ENCODE measurements at regions not wholly inside any gene's neighbourhood (a gene's known extent, or its start where the extent isn't known, plus 50 kb on each side); places are given as distances from the start of the nearest gene placed in this dataset.

GRCh38 chr9:78622126-78622525, 325.2 kb downstream of the PSAT1 start:
- TF ChIP-seq, protein P1, sequence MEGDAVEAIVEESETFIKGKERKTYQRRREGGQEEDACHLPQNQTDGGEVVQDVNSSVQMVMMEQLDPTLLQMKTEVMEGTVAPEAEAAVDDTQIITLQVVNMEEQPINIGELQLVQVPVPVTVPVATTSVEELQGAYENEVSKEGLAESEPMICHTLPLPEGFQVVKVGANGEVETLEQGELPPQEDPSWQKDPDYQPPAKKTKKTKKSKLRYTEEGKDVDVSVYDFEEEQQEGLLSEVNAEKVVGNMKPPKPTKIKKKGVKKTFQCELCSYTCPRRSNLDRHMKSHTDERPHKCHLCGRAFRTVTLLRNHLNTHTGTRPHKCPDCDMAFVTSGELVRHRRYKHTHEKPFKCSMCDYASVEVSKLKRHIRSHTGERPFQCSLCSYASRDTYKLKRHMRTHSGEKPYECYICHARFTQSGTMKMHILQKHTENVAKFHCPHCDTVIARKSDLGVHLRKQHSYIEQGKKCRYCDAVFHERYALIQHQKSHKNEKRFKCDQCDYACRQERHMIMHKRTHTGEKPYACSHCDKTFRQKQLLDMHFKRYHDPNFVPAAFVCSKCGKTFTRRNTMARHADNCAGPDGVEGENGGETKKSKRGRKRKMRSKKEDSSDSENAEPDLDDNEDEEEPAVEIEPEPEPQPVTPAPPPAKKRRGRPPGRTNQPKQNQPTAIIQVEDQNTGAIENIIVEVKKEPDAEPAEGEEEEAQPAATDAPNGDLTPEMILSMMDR (conservative IDR thresholded peaks at IDR 0.05): no peak
- Mint-ChIP-seq H3K27ac (ENCODE audit: unreplicated experiment) (peak overlapping the region; percentile 54), H3K9me3 (peaks cover 4% of the 10 kb centered on the region), H3K36me3 (ENCODE audit: low read depth) (no peaks in the 10 kb centered on the region), H3K4me1 (no peaks in the 10 kb centered on the region), H3K4me3 (no peak overlapping the region), H3K27me3 (ENCODE audit: low read depth) (no peaks in the 10 kb centered on the region)
- DNase-seq (ENCODE audit: low read depth, low spot score): no peak

GRCh38 chr9:78626971-78627370, 330.0 kb downstream of the PSAT1 start:
- Mint-ChIP-seq H3K4me3 (no peak overlapping the region), H3K4me1 (no peaks in the 10 kb centered on the region), H3K27me3 (ENCODE audit: low read depth) (no peaks in the 10 kb centered on the region), H3K36me3 (ENCODE audit: low read depth) (no peaks in the 10 kb centered on the region), H3K9me3 (peaks cover 4% of the 10 kb centered on the region), H3K27ac (ENCODE audit: unreplicated experiment) (no peak overlapping the region)
- no peak for DNase-seq (ENCODE audit: low read depth, low spot score)
- TF ChIP-seq, protein P1 (conservative IDR thresholded peaks at IDR 0.05): no peak

DNA sequence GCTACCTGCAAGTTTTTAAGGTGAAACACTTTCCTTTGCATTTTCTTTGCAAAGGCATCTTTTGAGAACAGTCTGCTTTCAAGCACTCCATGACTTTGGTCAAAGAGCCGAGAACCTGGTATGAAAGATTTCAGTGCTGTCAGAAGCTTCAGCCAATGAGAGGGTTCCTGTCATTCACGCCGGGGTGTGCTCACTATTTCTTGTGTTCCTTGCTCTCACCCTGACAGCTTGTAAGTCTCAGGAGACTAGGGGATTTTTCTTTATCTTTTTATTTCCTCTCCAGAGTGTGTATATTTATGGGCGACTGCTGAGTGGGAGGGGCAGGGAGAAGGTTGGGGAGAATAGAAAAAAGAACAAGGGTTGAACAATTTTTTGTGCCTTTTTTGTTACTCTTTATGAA, 334.0 kb downstream of the PSAT1 start:
- no peaks in the 10 kb centered on the region for H3K9me3 Mint-ChIP-seq
- no peaks in the 10 kb centered on the region for H3K4me1 Mint-ChIP-seq
- DNase-seq (ENCODE audit: low read depth, low spot score): no peak
- TF ChIP-seq, protein P1 (conservative IDR thresholded peaks at IDR 0.05): no peak
- no peaks in the 10 kb centered on the region for H3K27me3 Mint-ChIP-seq (ENCODE audit: low read depth)
- H3K36me3 Mint-ChIP-seq (ENCODE audit: low read depth): no peaks in the 10 kb centered on the region
- H3K27ac Mint-ChIP-seq (ENCODE audit: unreplicated experiment): no peak overlapping the region
- no peak overlapping the region for H3K4me3 Mint-ChIP-seq

DNA sequence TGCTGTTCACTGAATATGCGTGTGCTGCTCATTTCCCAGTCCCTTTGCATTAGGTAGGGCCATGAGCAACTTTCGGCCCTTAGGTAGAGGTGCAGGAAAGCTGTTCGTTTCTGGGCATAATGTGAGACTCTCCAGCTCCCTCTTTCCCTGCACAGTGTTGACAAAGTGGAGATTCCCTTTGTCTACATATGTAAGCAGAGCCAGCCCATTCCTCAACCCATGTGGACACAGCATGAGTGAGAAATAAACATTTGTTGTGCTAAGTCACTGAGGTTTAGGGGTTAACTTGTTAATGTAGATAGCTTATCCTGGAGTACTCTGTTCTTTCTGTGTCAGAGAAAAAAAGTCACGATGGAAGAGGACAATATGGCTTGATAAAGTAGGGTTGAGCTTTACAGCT, 343.8 kb downstream of the PSAT1 start:
- no peaks in the 10 kb centered on the region for H3K4me1 Mint-ChIP-seq
- DNase-seq (ENCODE audit: low read depth, low spot score): no peak
- no peak overlapping the region for H3K4me3 Mint-ChIP-seq
- H3K9me3 Mint-ChIP-seq: peaks cover 3% of the 10 kb centered on the region
- H3K36me3 Mint-ChIP-seq (ENCODE audit: low read depth): peaks cover 5% of the 10 kb centered on the region
- TF ChIP-seq, protein P1 (conservative IDR thresholded peaks at IDR 0.05): no peak
- H3K27me3 Mint-ChIP-seq (ENCODE audit: low read depth): no peaks in the 10 kb centered on the region
- no peak overlapping the region for H3K27ac Mint-ChIP-seq (ENCODE audit: unreplicated experiment)

- H3K4me1 Mint-ChIP-seq: no peaks in the 10 kb centered on the region
- peaks cover 10% of the 10 kb centered on the region for H3K36me3 Mint-ChIP-seq (ENCODE audit: low read depth)
- peaks cover 8% of the 10 kb centered on the region for H3K9me3 Mint-ChIP-seq
- no peak overlapping the region for H3K4me3 Mint-ChIP-seq
- H3K27me3 Mint-ChIP-seq (ENCODE audit: low read depth): no peaks in the 10 kb centered on the region
- no peak for DNase-seq (ENCODE audit: low read depth, low spot score)
- TF ChIP-seq, protein P1 (conservative IDR thresholded peaks at IDR 0.05): no peak
- H3K27ac Mint-ChIP-seq (ENCODE audit: unreplicated experiment): no peak overlapping the region
Measured at GRCh38 chr9:78644359-78644758, 347.4 kb downstream of the PSAT1 start.

DNA sequence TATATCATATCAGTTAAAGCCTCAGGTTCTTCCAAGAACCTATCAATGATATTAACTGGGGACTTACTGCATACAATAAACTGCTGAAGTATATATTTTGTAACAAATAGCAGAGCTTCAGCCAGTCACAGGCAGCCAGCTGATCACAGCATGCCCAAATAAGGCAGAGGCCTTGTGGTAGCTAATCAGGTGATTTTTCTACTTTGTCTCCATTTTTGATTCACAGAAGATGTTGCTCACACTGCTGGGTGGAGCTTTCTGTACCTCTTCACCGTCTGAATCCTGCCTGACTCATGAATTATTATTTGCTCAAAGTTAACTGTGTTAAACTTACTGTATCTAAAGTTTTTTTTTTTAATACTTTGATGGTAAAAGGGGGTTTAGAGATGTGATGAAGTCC, 357.4 kb downstream of the PSAT1 start:
- no peak for DNase-seq (ENCODE audit: low read depth, low spot score)
- H3K9me3 Mint-ChIP-seq: peaks cover 4% of the 10 kb centered on the region
- no peak overlapping the region for H3K27ac Mint-ChIP-seq (ENCODE audit: unreplicated experiment)
- H3K27me3 Mint-ChIP-seq (ENCODE audit: low read depth): no peaks in the 10 kb centered on the region
- TF ChIP-seq, protein P1 (conservative IDR thresholded peaks at IDR 0.05): no peak
- H3K4me1 Mint-ChIP-seq: no peaks in the 10 kb centered on the region
- H3K4me3 Mint-ChIP-seq: no peak overlapping the region
- no peaks in the 10 kb centered on the region for H3K36me3 Mint-ChIP-seq (ENCODE audit: low read depth)

Measured in neural crest cell (in vitro differentiated cells).